GM03348 (cell line): ENCODE measurements at regions not wholly inside any gene's neighbourhood (a gene's known extent, or its start where the extent isn't known, plus 50 kb on each side); places are given as distances from the start of the nearest gene placed in this dataset.

ENCODE experiments used
- DNase-seq: peaks from one replicate; pipeline ENCODE4 v3.0.0; 2012; ENCODE audit warnings: low spot score

DNA sequence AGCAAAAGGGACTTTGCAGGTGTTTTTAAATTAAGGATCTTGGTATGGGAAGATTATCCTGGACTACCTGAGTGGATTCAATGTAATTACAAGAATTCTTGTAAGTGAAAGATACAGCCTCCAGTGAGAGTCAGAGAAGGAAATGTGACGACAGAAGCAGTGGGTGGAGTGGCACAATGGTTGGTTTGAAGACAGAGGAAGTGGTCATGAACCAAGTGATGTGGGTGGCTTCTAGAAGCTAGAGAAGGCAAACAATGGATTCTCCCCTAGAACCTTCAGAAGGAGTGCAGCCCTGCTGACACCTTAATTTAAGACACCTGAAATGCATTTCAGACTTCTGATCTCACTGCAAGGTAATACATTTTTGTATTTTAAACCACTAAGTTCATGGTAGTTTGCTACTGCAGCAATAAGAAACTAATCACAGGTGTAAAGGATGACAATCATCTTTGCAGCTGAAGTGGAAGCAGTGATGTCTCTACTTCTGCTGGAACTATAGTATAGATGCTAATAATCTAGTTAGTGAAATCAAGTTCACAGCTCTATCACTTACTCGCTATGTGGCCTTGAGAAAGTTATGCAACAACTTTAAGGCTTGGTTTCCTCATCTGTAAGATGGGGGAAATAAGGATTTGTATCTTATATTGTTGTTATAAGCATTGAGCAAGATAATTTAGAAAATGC lies 403.4 kb upstream of the SUCLG2 start:
- DNase-seq: no peak

GRCh38 chr3:68056556-68056955 lies 402.1 kb upstream of the SUCLG2 start:
- DNase-seq: no peak

DNA sequence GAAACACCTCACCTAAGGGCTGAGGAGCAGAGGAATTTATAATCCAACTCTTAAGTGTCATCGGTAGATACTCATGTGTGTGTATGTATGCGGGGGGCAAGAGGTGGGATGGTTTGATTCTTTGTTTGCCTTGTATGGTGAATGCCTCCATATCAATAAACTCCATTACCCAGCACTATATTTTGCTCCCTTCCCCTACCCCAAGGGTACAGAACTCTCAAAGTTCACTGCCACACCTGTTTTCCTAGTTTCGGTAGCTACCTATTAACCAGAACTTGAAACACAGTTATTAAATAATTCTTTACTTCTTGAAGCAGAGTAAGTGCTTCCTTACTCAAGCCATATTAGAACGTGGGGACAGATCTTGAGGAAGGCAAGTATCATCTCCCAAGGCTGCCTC lies 400.8 kb upstream of the SUCLG2 start:
- no peak for DNase-seq

GRCh38 chr3:68049776-68050175 lies 395.4 kb upstream of the SUCLG2 start:
- no peak for DNase-seq

- no peak for DNase-seq
Observed at GRCh38 chr3:68045976-68046375, 391.6 kb upstream of the SUCLG2 start.

GRCh38 chr3:68033867-68034266 lies 379.5 kb upstream of the SUCLG2 start:
- no peak for DNase-seq

DNA sequence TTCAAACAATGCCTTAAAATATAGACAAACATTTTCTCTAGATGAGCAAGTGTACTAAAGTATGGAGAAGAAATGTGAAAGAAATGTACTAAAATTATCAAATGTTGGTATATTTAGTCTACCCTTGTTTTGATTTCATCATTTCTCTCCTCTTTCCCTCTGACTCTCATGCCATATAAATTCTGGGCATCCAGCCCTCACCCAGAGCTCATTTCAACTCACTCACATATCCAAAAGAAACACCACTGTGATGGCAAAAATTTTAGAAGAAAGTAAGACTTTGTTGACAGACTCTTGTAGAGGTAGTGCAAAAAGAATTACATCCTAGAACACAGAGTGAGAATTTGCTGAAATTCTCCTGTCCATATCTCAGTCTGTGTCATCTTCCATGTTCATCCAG lies 377.8 kb upstream of the SUCLG2 start:
- DNase-seq: no peak

DNA sequence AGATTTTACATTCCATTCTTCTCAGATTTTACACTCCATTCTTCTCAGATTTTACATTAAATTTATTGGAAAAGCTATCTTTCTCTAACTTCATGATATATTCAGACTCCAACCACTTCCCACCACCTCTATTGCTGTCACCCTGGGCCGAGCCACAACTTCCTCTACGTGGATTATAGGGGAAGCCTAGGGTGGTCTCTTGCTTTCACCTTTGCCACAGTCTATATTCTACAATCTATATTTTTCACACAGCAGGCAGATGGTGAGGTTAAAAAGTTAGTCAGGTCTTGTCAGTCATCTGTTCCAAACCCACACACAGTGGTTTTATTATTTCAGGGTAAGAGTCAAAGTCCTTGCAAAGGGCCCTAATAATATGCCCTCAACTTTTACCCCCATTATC lies 370.8 kb upstream of the SUCLG2 start:
- DNase-seq: no peak

DNA sequence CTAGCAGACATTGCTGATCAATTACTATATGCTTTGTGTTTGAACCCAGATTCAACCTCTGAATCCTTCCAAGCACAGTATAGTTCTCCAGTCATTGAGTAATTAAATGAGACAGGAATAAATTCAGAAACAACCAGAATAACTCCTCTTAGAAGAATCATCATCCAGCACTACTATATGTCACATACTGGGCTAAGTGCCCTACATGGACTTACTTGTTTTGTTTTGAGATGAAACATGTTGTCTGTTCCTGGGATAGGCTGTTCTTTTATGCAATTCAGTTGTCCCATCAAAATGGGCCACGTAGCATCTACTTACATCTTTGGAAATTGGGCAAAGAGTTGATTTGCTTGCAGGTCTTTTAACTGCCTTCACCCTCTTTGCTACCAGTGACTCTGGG lies 365.5 kb upstream of the SUCLG2 start:
- no peak for DNase-seq

GRCh38 chr3:68018275-68018674 lies 363.9 kb upstream of the SUCLG2 start:
- DNase-seq: no peak

DNA sequence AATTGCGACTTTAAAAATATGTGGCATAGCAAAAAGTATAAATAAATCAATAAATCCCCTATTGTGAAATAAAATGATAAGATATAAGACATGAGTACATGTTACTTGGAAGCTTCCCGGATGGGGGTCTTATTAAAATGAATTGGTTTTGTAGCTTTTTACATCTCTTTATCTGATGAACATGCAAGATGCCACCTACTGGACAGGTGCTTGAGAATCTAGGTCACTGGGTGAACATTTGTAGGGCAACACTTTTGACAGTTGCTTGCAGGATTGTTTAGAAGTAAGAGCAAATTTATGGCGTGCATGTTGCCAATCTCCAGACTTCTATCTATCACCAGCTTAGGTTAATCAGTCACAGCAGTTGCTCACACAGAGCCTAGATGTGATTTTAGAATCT lies 362.7 kb upstream of the SUCLG2 start:
- DNase-seq: no peak

- DNase-seq: no peak
Observed at GRCh38 chr3:68009900-68010299, 355.5 kb upstream of the SUCLG2 start.

DNA sequence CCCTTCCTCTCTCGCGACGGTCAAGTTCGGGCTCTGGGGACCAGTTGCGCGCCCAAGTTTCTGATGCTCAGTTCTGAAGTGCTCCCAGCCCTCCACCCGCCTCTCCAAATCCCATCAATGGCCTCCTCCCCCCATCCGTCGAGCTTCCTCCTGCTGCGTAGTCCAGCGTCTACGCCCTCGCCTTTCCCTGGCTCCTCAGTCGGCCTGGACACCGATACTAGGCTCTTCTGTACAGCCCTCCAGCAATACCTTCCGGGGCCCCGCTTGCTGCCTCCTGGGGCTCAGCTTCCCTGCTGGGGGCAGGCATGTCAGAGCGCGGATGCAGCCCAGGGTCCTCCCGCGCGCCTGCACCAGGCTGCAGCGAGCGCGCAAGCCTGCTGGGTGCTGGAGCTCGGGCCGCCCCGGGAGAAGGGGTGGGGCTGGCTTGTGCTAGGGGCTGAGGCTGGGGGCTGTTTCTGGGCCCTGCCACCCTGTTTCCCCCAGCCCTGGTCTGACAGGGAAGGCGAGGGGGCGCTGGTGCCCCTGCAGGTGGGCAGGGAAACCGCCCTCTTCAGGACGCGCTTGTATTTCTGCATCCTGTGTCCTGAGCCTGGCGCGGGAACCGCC lies 353.3 kb upstream of the SUCLG2 start:
- DNase-seq: peak; percentile 4

GRCh38 chr3:68006646-68007045 lies 352.2 kb upstream of the SUCLG2 start:
- no peak for DNase-seq

GRCh38 chr3:68004091-68004490 lies 349.7 kb upstream of the SUCLG2 start:
- DNase-seq: no peak

DNA sequence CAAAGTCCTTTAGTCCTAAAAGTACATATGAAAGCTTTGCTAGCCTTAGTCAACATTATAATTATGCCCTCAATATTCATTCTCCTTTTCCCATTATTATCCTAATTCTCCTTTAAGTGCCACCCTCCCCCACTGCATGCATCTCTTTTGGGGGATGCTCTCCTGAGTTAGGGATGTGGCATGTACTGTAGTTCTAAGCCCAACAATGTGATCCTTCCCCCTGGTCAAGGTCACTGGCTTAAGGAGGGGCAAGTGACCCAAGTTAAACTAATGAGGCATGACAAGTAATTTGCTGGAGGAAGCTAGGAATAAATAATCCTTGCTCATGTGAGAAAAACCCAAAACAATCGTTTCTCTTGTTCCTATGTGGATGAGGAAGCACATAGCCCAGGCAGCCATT lies 343.9 kb upstream of the SUCLG2 start:
- no peak for DNase-seq

- DNase-seq: no peak
Observed at GRCh38 chr3:67995206-67995605, 340.8 kb upstream of the SUCLG2 start.

- DNase-seq: no peak
Observed at GRCh38 chr3:67986706-67987105, 332.3 kb upstream of the SUCLG2 start.

DNA sequence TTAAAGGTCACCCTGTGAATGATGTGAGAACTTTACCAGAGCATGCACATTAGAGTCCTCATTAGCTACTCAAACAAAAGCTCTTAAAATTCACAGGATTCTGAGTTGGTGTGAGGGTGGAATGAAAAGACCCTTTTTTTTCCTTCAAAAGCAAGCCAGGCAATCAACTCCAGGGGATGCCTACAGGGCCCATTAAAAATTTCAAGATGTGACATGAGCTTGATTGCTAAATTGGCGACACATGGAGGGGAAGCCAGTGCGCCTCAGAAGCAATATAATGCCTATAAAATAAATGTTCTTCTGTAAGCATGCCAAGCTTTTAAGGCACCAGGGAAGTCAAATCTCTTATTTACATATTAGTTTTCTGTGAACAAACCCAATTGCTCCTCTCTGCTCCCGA lies 328.8 kb upstream of the SUCLG2 start:
- DNase-seq: no peak

DNA sequence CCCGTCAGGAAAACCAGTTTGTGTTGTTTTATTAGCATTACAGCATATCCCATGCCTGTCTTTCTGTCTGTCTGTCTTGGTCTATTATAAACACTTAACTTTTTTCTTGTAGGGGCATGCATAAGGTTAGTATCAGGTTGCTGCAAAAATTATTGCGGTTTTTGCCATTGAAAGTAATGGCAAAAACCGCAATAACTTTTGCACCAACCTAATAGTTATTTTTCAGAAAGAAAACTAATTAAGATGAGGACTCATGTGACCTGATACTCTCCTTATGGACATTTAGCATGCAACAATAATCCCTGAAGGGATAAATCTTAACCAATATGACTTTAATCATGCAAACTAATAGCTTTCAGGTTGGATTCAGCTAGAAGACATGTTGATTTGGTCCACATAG lies 326.7 kb upstream of the SUCLG2 start:
- DNase-seq: no peak

DNA sequence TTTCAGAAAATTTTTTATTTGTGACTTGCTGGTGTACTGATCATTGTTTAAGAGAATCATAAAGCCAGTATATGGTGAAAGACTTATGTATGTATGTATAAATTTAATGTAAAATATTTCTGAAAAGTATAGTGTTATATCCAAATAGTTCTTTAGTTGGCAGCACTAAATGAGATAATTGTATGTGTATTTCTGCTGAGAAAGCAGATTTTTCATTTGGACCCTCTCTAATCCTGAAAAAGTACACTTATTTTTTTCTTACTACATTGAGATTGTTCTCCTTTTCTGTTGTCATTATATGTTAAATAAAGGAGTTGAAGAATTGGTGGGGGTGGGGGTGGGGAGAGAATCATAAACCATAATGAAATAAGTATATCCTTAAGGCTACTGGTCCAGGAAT lies 324.9 kb upstream of the SUCLG2 start:
- DNase-seq: no peak

DNA sequence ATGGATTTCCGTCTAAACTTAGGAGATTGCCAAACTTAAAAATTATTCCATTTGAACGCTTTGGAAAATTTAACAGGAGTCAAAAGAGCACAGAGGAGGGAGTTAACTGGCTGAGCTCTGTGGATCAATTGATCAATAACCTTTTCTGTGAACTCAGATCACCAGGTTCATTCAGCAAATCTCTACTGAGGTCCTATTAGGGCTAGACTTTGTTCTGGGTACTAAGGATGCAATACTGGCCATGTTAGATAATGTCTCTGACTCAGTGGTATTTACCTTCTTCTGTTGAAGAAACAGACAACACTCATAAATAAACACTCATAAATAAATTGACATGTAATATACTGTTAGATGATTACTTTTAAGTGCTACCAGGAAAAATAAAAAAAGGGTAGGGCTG lies 323.4 kb upstream of the SUCLG2 start:
- DNase-seq: no peak

DNA sequence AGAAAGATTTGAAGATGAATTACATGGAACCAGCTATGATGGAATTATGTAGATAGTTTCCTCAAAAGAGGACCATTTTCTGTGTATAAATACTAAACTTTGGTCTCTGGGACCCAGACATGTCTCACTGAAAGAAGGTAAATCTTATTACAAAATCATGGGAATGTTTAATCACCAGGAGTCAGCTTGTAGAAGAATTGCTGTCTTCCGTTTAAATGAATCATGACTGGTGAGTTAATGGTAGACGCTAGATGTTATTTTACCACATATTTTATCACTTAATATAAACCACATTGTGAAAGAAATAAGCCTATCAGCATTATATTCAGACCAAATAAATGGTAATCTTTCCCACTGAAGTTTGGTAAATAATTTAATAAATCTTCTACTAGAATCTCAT lies 322.3 kb upstream of the SUCLG2 start:
- DNase-seq: no peak

DNA sequence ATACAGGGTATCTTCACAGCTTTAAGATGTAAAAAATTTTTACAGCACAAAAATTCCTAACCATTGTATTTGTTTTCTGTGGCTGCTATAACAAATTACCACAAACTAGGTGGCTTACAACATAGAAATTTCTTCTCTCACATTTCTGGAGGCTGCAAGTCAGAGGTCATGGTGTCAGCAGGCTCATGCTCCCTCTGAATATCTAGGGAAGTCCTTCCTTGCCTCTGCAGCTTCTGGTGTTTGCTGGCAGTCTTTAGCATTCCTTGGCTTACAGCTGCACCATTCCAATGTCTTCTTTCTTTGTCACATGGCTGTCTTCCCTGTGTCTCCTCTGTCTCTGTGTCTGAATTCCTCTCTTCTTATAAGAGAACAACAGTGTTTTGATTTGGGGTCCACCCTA lies 310.2 kb upstream of the SUCLG2 start:
- DNase-seq: no peak
